Spleen (tissue), 11 donors: ENCODE measurements at regions not wholly inside any gene's neighbourhood (a gene's known extent, or its start where the extent isn't known, plus 50 kb on each side); places are given as distances from the start of the nearest gene placed in this dataset.
A peak's percentile ranks its signal among the peaks of the same experiment; 100 is the strongest.

Experiments
- DNase-seq: peaks from one replicate; pipeline ENCODE4 v3.0.0-alpha.2; 2020
- H3K27ac ChIP-seq, 8 donors: fragments of 200-600 bp; sonication (generic) in 7 of 8; 1 replicate in 4 of 8; 2 replicates in 4 of 8; pipeline versions ENCODE4 v1.5.0 to v1.8.0; 2016 to 2021; ENCODE audit warnings: inconsistent platforms in 4 of 8, mild to moderate bottlenecking in 4 of 8, moderate library complexity in 1 of 8
- H3K27me3 ChIP-seq, 7 donors: fragments of 200-600 bp; sonication (generic) in 6 of 7; replicated peaks in 1 of 7; 1 replicate in 4 of 7; 2 replicates in 3 of 7; pipeline versions ENCODE4 v1.5.0 to v1.8.0; 2016 to 2021; ENCODE audit warnings: inconsistent platforms in 3 of 7, mild to moderate bottlenecking in 1 of 7
- H3K36me3 ChIP-seq, 6 donors: fragments of 200-600 bp; sonication (generic) in 5 of 6; 1 replicate in 4 of 6; 2 replicates in 2 of 6; pipeline versions ENCODE4 v1.5.0 to v1.8.0; 2016 to 2021; ENCODE audit warnings: inconsistent platforms in 2 of 6
- H3K4me1 ChIP-seq, 6 donors: fragments of 200-600 bp; sonication (generic) in 5 of 6; 1 replicate in 3 of 6; 2 replicates in 3 of 6; pipeline versions ENCODE4 v1.5.0 to v1.8.0; 2016 to 2021; ENCODE audit warnings: inconsistent platforms in 3 of 6
- H3K4me3 ChIP-seq, 8 donors: fragments of 200-600 bp; sonication (generic) in 7 of 8; 1 replicate in 4 of 8; 2 replicates in 4 of 8; pipeline versions ENCODE4 v1.5.0 to v1.8.0; 2016 to 2021; ENCODE audit warnings: inconsistent platforms in 4 of 8, mild to moderate bottlenecking in 4 of 8, moderate library complexity in 2 of 8
- H3K9me3 ChIP-seq, 8 donors: fragments of 200-600 bp; sonication (generic) in 7 of 8; 1 replicate in 4 of 8; 2 replicates in 4 of 8; pipeline versions ENCODE4 v1.5.0 to v1.8.0; 2016 to 2021; ENCODE audit warnings: inconsistent platforms in 4 of 8
- POLR2A ChIP-seq, 3 donors: fragments of 450-650 bp; IDR thresholded peaks; one replicate each; pipeline ENCODE4 v1.5.1; 2017; ENCODE audit warnings: antibody characterized with exemption in 3 of 3, mild to moderate bottlenecking in 1 of 3
- POLR2AphosphoS5 ChIP-seq, 3 donors: sonication (generic); formaldehyde crosslinking; IDR thresholded peaks; one replicate each; pipeline ENCODE4 v1.5.1; 2017; ENCODE audit warnings: antibody characterized with exemption in 3 of 3
- WGBS, 5 donors: extraction: QIAGEN DNeasy Blood & Tissue Kit in 3 of 5; methylation state at CpG; one replicate each; pipeline versions ENCODE4 v1.1.5 to v1.1.7; 2013 to 2018; 5-methylcytosine and 5-hydroxymethylcytosine counted together
- intact Hi-C: fragments of 100-400 bp; cut with DNase I; formaldehyde crosslinking; loops from one replicate; pipeline ENCODE4 v1.15.0; 2023; ENCODE audit warnings: low total_unique reads
- TF ChIP-seq, protein P1 (sequence below), 11 experiments: fragments of 200-600 bp in 7 of 11; fragments of 450-650 bp in 4 of 11; sonication (generic) in 4 of 11; IDR thresholded peaks in 8 of 11; conservative IDR thresholded peaks in 3 of 11; 1 replicate in 7 of 11; 2 replicates in 4 of 11; pipeline versions ENCODE4 v1.4.0 to v1.8.0; 2016 to 2021; ENCODE audit warnings: antibody characterized with exemption in 11 of 11, inconsistent platforms in 4 of 11, mild to moderate bottlenecking in 1 of 11
- donor health status: healthy with polysubstance abuse.
- donor health status: DM: no; HTN: no; CAD: no; lungs with moderate emphysema.
- donor health status: DM: no; HTN: no; CAD: no.
- donor health status: Bipolar disorder and iron deficiency.
- donor health status: healthy.
- donor health status: DM: no; HTN: no; CAD: no.
- donor health status: DM: yes; HTN: yes; CAD: no.

DNA sequence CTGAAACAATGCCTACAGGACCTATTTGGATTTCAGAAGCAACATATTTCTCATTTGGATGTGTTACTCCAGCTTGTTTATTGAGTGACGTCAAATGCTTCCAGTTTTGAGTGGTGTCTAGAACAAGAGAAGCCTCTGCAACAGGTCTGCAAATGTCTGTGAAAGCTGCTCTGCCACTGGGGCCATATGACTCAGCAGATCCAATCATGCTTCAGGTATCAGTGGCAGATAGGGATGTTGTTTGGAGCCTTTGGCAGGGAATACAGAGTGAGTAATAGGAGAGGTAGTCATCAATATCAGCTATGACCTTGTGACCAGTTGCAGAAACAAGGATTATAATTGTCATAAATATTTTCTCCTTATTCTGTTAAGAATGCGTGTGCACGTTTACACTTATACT lies 141.1 kb upstream of the ZXDA start:
- Histone ChIP-seq H3K36me3 (no peaks in the 10 kb centered on the region), H3K4me1 (no peaks in the 10 kb centered on the region), H3K27ac (no peak overlapping the region), H3K27me3 (no peaks in the 10 kb centered on the region), H3K9me3 (peaks cover 0 to 23% (median 18%) of the 10 kb centered on the region in 8 donors), H3K4me3 (no peak overlapping the region)
- no peak for TF ChIP-seq POLR2A (IDR thresholded peaks at IDR 0.05)
- TF ChIP-seq, protein P1, sequence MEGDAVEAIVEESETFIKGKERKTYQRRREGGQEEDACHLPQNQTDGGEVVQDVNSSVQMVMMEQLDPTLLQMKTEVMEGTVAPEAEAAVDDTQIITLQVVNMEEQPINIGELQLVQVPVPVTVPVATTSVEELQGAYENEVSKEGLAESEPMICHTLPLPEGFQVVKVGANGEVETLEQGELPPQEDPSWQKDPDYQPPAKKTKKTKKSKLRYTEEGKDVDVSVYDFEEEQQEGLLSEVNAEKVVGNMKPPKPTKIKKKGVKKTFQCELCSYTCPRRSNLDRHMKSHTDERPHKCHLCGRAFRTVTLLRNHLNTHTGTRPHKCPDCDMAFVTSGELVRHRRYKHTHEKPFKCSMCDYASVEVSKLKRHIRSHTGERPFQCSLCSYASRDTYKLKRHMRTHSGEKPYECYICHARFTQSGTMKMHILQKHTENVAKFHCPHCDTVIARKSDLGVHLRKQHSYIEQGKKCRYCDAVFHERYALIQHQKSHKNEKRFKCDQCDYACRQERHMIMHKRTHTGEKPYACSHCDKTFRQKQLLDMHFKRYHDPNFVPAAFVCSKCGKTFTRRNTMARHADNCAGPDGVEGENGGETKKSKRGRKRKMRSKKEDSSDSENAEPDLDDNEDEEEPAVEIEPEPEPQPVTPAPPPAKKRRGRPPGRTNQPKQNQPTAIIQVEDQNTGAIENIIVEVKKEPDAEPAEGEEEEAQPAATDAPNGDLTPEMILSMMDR (IDR thresholded peaks at IDR 0.05 in 8 of 11, conservative IDR thresholded peaks at IDR 0.05 in 3 of 11), result no peak
- no peak for TF ChIP-seq POLR2AphosphoS5 (IDR thresholded peaks at IDR 0.05)
- 61 to 86% (median 75%) methylated on average over 3 of the region's 3 CpGs for WGBS, 5 donors
- intact Hi-C loops, result no loop called here
- DNase-seq, result no peak

DNA sequence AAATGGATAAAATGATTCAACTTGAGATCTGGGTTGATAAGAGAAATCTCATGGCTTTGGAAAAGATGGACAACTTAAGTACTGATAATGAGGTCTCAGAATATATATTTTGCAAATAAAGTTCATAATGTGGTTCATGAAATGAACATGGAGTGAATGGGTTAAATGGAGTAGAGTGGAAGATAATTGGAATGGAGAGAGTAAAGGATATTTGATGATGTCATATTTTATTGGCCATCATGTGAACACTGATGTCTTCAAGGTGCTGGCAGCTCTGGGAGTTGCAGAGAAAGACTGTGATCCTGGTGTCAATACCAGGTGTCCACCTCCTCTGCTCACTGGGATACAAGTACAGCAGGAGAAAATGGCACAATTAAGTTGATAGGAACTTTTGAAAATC lies 133.9 kb upstream of the ZXDA start:
- DNase-seq, result no peak
- intact Hi-C loops, result no loop called here
- no peaks in the 10 kb centered on the region for H3K36me3 ChIP-seq
- no peak overlapping the region for H3K27ac ChIP-seq
- peaks cover 0 to 32% (median 21%) of the 10 kb centered on the region in 8 donors for H3K9me3 ChIP-seq
- peaks cover 0 to 5% (median 0%) of the 10 kb centered on the region in 7 donors for H3K27me3 ChIP-seq
- TF ChIP-seq, protein P1 (IDR thresholded peaks at IDR 0.05 in 8 of 11, conservative IDR thresholded peaks at IDR 0.05 in 3 of 11), result no peak
- TF ChIP-seq POLR2A (IDR thresholded peaks at IDR 0.05) (no peak), POLR2AphosphoS5 (IDR thresholded peaks at IDR 0.05) (no peak)
- no peaks in the 10 kb centered on the region for H3K4me1 ChIP-seq
- no peak overlapping the region for H3K4me3 ChIP-seq

DNA sequence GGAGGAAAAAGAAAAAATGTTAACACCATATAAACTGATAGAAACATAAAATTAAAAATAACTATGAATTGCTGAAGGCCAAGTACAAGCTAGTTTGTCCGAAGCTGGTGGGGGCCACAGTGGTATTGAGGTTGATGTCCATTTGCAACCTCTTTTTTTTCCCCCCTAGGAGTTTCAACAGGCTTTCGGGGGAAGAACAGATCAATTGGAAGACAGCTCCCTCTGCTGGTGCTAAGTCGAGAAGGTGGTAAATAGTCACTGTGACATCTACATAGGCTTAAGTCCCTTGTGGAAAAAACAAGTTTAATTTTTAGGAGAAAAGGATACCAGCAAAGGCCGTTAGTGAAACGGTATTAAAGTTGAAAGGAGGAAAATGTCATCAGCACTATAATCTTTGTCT lies 115.7 kb upstream of the ZXDA start:
- Histone ChIP-seq H3K36me3 (no peaks in the 10 kb centered on the region), H3K9me3 (no peaks in the 10 kb centered on the region), H3K27ac (no peak overlapping the region), H3K4me3 (no peak overlapping the region), H3K4me1 (no peaks in the 10 kb centered on the region), H3K27me3 (peaks cover 0 to 2% (median 0%) of the 10 kb centered on the region in 7 donors)
- intact Hi-C loops, result loop anchor here (5.0 kb wide), 1 partner anchor 204 kb away; no protein-coding TSS in a partner anchor
- DNase-seq, result no peak
- WGBS, 5 donors, result 10 to 16% (median 12%) methylated on average over 5 of the region's 5 CpGs
- TF ChIP-seq POLR2A (IDR thresholded peaks at IDR 0.05), result no peak
- TF ChIP-seq, protein P1 (IDR thresholded peaks at IDR 0.05 in 8 of 11, conservative IDR thresholded peaks at IDR 0.05 in 3 of 11), result peak in 10 of 11 experiments; percentile 10 to 58 (median 47)

DNA sequence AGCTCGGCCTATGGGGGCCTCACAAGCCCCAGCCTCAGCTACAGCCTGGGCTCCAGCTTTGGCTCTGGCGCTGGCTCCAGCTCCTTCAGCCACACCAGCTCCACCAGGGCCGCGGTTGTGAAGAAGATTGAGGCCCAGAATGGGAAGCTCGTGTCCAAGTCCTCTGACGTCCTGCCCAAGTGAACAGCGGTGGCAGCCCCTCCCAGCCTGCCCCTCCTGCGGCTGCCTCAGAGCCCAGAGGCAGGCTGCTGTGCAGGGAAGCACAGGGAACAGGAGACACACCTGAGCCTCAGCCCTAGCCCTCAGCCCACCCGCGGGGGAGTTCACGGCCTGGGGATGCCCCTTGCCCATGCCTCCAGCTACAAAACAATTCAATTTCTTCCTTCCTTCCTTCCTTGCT lies 75.7 kb upstream of the ZXDA start:
- Histone ChIP-seq H3K27me3 (no peaks in the 10 kb centered on the region), H3K4me1 (no peaks in the 10 kb centered on the region), H3K9me3 (peaks cover 0 to 42% (median 18%) of the 10 kb centered on the region in 8 donors), H3K27ac (no peak overlapping the region), H3K36me3 (no peaks in the 10 kb centered on the region), H3K4me3 (no peak overlapping the region)
- intact Hi-C loops, result no loop called here
- no peak for DNase-seq
- WGBS, 5 donors, result 80 to 93% (median 88%) methylated on average over 4 to 11 of the region's 11 CpGs
- TF ChIP-seq POLR2A (IDR thresholded peaks at IDR 0.05) (no peak), POLR2AphosphoS5 (IDR thresholded peaks at IDR 0.05) (no peak)
- TF ChIP-seq, protein P1 (IDR thresholded peaks at IDR 0.05 in 8 of 11, conservative IDR thresholded peaks at IDR 0.05 in 3 of 11), result no peak
